KG1 (cell line): ENCODE measurements at regions not wholly inside any gene's neighbourhood (a gene's known extent, or its start where the extent isn't known, plus 50 kb on each side); places are given as distances from the start of the nearest gene placed in this dataset.
A peak's percentile ranks its signal among the peaks of the same experiment; 100 is the strongest.

ENCODE experiments used
- DNase-seq: peaks from one replicate; lab custom pipeline; 2025; lab: John Stamatoyannopoulos, UW

DNA sequence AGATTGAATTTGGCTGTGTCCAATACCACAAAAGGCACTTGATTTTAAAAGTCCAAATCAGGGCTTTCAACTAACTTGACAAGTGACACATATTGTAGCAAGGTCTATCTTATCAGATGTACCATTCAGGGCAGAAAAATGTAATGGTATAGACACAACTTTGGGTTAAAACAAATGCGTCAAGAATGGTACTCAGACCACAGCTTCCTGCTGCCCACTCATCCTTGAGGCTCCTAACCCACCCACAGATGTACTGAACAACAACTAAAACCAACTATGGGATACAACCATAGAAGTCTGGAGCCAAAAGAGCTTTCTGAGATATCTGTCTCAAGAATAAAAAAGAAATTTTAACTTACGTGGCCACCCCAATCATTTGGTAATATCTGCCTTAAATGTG, 105.2 kb downstream of the RBM43 start:
- no peak for DNase-seq

DNA sequence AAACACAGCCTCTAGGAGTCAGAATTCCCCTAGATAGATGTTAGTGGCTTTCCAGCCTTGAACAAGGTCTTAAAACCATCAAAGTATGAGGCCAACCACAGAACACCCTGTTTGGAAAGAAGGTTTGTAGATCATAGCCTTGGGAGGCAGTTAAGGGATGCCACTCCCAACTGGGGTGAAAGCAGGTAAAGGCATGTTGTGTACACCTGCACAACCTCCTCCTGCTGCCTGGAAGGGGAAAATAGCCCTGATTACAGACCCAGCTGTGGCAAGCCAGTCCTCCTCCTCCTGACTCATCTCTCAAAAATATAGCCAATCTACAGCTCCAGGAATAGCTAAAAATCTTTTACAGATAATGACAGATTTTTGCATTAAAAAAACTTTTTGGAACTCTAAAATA, 108.1 kb downstream of the RBM43 start:
- DNase-seq, result no peak

GRCh38 chr2:151150331-151151320, 111.0 kb downstream of the RBM43 start:
- DNase-seq, result peak; percentile 13

DNA sequence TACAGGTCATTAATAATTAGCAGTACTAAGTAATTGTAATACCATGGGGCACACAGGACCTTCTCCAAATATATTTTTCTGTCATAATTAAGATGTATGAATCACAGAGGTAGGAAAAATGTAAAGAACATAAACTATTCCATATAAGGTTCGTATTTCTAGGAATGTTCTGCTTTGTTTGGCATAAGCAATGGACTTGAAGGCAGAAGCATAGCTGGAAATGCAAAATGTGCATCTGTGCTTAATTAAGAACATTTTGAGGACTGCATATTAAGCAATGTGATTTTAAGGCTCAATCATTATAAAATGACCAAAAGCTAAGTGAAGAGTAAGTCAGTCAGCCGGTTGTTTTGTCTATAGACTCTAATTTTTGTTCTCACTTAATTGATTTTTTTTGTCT, 123.2 kb downstream of the RBM43 start:
- DNase-seq, result no peak

DNA sequence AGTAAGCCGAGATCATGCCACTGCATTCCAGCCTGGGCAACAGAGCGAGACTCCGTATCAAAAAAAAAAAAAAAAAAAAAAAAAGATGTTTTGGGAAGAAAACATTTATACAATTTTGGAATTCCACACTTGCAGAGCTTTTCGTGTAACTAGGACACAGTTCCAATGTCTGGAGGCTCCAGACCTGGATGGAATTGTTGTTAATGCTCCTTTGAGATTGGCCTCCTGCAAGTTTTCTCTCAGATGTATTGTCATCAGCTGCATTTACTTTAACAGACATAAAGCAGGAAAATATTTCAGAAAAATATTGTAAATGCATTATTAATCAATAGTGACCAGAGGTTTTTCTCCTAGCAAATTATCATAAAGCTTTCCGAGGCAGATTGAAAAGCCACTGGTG, 124.1 kb downstream of the RBM43 start:
- no peak for DNase-seq

GRCh38 chr2:151120011-151120410, 141.7 kb downstream of the RBM43 start:
- no peak for DNase-seq

DNA sequence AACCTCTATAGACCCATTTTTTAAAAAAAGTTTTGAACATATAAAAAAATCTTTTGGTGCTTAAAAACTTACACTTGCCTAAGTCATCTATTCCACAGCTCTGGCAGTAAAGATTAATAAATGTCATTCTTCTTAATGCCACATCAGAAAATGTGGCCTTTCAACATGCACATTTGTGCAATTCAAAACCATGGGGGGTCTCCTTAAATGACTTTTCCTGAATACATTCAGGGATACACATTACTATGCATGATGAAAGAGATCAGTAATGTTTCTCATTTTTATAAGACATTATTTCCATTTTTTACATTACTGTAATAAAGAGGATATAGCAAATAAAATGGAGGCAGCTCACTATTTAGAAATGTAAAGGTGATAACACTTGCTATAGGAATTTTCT, 142.3 kb downstream of the RBM43 start:
- no peak for DNase-seq

DNA sequence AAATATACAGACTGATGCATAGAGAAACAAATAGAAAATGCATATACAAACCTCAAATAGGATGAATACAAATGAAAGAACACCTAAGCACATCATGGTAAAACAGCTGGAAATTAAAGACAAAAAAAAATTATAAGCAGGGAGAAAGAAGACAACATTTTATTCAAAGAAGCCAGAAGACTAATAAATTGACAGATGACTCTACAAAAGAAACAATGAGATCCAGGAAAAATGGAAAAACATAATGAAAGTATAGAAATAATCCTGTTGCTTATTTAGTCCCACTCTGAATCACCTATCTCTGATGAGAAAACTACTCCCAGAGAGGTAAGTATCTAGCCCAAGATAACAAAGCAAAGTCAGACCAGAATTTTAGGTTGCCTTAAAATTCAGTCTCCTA, 143.4 kb downstream of the RBM43 start:
- no peak for DNase-seq

- DNase-seq, result no peak
These were observed 146.8 kb downstream of the RBM43 start for GRCh38 chr2:151114874-151115273.

GRCh38 chr2:151113318-151113717, 148.3 kb downstream of the RBM43 start:
- DNase-seq, result no peak

DNA sequence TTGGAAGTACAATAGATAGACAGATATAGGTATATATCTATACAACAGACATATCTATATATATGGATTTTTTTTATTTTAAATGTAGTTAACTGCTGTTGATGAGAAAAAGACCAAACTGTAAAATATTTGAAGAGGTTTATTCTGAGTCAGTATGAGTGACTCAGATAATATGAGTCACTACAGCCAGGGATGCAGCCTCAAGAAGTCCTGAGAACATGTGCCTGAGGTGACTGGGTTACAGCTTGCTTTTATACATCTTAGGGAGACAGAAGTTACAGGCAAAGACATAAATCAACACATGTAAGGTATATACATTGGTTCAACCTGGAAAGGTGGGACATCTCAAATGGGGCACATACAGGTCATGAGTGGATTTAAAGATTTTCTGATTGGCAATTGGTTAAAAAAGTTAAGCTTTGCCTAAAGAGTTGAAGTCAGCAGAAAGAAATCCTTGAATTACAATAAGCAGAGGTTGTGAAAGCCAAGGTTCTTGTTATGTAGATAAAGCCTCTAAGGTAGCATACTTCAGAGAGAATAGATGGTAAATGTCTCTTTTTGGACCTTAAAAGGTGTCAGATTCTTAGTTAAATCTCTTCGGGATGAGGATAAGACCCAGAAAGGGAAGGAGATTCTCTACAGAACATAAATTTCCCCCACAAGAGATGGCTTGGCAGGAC, 149.9 kb downstream of the RBM43 start:
- no peak for DNase-seq

DNA sequence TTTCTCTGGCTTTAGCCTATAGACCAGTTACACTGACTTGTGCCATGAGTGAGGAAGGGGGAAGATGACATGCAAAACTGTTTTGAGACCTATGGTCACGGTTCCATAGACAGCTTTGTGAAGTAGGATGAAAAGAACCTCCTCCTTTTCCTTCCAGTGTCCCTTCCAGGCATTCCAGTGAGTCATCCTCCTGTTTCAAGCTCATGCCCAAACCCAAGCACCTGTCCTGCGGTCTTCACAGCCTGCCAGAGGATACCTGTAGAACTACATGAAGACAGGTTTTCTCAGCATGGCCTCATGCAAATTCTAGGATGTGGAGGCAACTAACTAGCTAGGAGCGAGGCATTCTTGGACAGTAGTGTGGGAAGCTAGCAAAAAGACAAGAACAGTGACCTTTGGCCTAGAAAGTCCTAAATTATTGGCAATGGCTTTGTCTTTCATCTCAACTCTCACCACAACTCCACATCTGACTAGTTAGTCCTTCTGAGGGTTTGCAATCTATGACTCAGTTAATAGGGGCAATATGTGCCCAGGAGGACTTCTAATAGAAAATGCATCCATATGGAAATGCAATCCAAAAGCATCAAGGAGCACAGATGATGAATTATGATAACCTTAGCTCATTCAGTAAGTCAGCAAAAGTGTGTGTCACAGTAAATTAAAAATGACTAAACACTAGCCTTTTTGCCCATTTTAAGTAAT, 154.7 kb downstream of the RBM43 start:
- no peak for DNase-seq

DNA sequence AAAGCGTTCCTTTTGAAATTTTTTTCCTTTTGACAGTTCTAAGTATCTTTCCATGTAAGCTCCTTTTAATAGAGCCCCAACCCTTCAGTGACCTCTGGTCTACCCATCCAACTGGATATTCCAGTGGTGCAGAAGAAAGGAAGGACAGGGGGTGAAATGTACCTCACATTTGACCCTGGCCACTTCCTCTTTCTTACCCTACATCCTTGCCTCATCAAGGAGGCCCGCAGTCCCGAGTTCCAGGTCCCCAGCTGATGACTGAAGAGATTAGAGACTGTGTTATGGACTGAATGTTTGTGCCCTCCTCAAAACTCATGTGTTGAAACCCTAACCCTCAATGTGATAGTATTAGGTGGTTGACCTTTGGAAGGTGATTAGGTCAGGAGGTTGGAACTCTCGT, 158.1 kb downstream of the RBM43 start:
- DNase-seq, result no peak

- no peak for DNase-seq
These were observed 159.4 kb downstream of the RBM43 start for GRCh38 chr2:151102226-151102625.

- no peak for DNase-seq
These were observed 162.8 kb downstream of the RBM43 start for GRCh38 chr2:151098841-151099240.

DNA sequence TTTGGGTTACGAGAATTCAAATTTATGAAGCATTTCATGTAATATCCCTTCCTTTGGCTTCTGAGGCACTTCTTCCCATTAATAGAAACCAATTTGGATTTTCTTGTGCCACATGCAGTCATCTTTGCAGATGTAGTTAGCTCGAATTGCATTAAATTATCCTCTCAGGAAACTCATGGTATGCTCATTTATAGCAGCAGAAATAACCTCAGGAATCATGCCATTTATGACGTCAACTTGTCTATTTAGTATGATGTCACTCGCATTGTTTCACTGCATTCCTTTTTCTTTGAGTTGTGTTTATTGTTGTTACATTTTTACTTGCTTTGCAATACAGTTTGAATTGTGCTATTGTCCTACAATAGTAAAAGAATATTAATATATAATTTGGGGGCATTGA, 163.8 kb downstream of the RBM43 start:
- no peak for DNase-seq

DNA sequence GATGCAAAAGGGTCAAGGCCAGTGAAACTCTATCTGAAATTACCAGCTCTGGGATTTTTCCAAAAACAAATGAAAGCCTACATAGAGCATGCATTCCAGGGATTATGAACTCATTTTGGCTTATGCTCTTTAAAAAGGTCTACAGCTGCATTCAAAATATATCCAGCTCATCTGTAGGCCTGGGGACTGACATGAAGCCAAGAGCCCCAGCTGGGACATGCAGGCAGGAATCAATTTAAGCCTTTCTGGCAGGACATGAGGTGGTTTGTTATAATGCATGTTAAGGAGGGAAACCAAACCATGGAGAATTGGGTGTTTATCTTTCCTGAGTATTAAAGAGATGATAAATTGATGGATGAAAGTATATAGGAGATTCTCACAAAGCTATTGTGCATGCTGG, 164.5 kb downstream of the RBM43 start:
- no peak for DNase-seq

GRCh38 chr2:151096235-151096634, 165.4 kb downstream of the RBM43 start:
- DNase-seq, result no peak

- no peak for DNase-seq
These were observed 166.2 kb downstream of the RBM43 start for GRCh38 chr2:151095463-151095862.

GRCh38 chr2:151091583-151091982, 170.1 kb downstream of the RBM43 start:
- no peak for DNase-seq

DNA sequence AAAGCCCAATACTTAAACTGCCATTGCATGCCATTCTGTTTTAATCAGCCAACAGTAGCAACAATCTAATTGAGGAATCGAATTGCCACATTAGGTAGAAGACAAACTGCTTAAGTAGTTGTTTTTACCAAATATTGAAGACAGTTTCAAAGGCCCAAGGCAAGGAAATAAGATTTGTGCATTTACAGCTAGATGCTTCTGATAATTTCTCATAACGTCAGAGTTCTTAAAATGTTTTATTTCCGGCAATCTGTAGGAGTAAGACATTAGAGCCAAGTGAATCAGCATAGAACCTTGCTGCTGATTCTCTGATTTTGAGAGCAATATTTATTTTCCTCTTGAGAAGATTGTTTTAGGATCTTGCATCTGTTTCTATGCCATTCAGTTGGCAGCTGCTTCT, 174.3 kb downstream of the RBM43 start:
- no peak for DNase-seq

DNA sequence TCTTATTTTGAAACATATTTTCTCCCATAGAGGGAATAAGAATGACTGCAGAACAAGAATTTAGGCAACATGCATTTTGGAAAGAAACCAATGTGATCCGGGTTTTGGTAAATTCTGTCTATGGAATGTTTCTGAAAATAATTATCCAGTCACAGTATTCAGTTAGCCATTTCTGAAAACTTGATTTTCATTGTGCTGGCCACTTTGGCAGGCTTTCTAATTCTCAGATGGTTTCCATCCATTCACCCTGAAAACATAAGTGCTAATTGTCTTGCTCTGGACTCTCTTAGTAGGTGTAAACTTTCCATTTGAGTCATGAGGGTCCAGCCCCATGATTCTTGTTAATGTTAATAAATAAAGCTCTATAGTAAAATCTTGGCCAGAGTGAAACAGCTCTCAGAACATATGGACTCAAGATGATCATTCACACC, 176.5 kb downstream of the RBM43 start:
- DNase-seq, result no peak
